ENCODE measurements at regions not wholly inside any gene's neighbourhood (a gene's known extent, or its start where the extent isn't known, plus 50 kb on each side); places are given as distances from the start of the nearest gene placed in this dataset.

- no peak for TF ChIP-seq CTCF (IDR thresholded peaks at IDR 0.05; ENCODE audit: insufficient read depth, low read length)
- no peak overlapping the region for H3K4me3 ChIP-seq (ENCODE audit: low read depth, low read length)
- DNase-seq (ENCODE audit: low read depth) = no peak
Observed at GRCh38 chr11:91459840-91460239, 764.8 kb upstream of the FAT3 start.

GRCh38 chr11:91446267-91446666, 778.4 kb upstream of the FAT3 start:
- no peak overlapping the region for H3K4me3 ChIP-seq (ENCODE audit: low read depth, low read length)
- TF ChIP-seq CTCF (IDR thresholded peaks at IDR 0.05; ENCODE audit: insufficient read depth, low read length) = no peak
- DNase-seq (ENCODE audit: low read depth) = no peak

- no peak for DNase-seq (ENCODE audit: low read depth)
- no peak overlapping the region for H3K4me3 ChIP-seq (ENCODE audit: low read depth, low read length)
- no peak for TF ChIP-seq CTCF (IDR thresholded peaks at IDR 0.05; ENCODE audit: insufficient read depth, low read length)
Observed at GRCh38 chr11:91435694-91436395, 788.8 kb upstream of the FAT3 start.

- no peak for DNase-seq (ENCODE audit: low read depth)
- no peak overlapping the region for H3K4me3 ChIP-seq (ENCODE audit: low read depth, low read length)
- no peak for TF ChIP-seq CTCF (IDR thresholded peaks at IDR 0.05; ENCODE audit: insufficient read depth, low read length)
Observed at GRCh38 chr11:91433284-91434010, 791.2 kb upstream of the FAT3 start.

DNA sequence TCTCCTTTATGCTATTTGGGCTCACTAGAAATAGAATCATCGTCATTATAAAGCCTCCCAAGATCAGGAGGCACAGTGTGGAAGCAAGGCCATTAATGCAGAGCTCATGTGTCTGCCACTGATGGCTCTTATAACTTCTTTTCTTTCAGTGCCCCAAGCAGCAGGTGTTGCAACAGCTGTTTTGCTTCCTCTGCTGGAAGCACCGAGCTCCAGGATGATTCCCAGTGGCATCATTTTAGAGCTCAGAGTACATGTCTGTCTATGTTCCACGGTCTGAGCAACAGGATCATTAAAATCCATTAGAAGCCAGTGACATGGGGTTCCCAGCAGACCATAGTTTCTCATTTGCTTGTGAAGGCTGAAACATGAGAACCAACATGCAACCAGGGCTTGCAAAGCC, 803.0 kb upstream of the FAT3 start:
- no peak for DNase-seq (ENCODE audit: low read depth)
- TF ChIP-seq CTCF (IDR thresholded peaks at IDR 0.05; ENCODE audit: insufficient read depth, low read length) = no peak
- H3K4me3 ChIP-seq (ENCODE audit: low read depth, low read length) = no peak overlapping the region

DNA sequence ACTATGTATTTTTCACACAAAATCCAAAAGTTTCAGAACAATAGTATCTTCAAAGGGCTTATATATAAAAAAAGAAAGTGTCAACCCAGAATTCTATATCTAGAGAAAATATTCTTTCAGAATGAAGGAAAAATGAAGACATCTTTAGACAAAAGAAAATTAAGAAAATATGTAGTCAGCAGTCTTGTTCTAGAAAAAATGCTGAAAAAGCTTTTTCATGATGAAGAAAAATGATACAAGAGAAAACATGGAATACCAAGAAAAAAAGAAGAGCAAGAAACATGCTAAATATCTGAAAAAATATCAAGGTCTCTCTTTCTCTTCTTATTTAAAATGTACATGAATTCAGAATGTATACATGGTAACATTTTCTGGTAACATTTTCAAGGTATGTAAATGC, 816.8 kb upstream of the FAT3 start:
- no peak for DNase-seq (ENCODE audit: low read depth)
- no peak for TF ChIP-seq CTCF (IDR thresholded peaks at IDR 0.05; ENCODE audit: insufficient read depth, low read length)
- H3K4me3 ChIP-seq (ENCODE audit: low read depth, low read length) = no peak overlapping the region
